Brain pericyte (primary cell): ENCODE measurements at regions not wholly inside any gene's neighbourhood (a gene's known extent, or its start where the extent isn't known, plus 50 kb on each side); places are given as distances from the start of the nearest gene placed in this dataset.
"Not testable (repeated sequence)": the region's sequence is repeated elsewhere in the genome, so short reads cannot be mapped to it uniquely, and the experiment has no call there.

Experiments
- DNase-seq: peaks from one replicate; pipeline ENCODE4 v3.0.0-alpha.2; 2012; ENCODE audit warnings: low read depth, low spot score

- not testable (repeated sequence) for DNase-seq
Observed at GRCh38 chr6:78665819-78666218, 201.5 kb upstream of the IRAK1BP1 start.

DNA sequence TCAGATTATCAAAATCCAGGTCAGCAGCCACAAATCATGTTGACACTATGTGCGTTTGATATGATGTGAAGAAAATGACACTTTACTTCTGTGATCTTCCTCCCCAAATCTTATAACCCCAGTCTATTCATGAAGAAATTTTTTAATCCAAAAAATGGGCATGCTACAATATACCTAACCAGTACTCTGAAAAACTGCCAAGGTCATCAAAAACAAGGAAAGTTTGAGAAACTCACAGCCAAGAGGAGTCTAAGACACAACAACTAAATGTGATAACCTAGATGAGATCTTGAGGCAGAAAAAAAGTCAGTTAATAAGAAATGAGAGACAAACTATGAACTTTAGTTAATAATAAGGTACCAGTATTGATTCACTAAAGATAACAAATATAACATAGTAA is 200.6 kb upstream of the IRAK1BP1 start:
- DNase-seq: no peak

DNA sequence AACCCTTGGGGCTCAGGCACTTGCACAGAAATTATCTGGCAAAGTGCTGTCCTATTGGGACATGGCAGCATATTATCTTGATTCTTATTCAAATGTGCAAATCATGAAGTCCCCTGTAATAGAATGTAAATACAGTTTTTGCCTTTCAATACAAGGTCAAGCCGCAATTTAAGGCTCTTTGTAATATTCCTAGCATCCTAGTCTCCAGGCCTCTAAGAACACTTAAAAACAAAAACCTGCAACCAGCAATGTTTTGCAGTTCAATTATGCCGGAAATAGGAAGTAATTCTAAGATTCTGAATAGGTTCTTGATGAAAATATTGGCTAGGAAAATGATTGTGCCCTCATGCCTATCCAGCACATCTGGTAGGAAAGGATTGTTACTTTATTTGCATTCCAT is 197.2 kb upstream of the IRAK1BP1 start:
- no peak for DNase-seq

DNA sequence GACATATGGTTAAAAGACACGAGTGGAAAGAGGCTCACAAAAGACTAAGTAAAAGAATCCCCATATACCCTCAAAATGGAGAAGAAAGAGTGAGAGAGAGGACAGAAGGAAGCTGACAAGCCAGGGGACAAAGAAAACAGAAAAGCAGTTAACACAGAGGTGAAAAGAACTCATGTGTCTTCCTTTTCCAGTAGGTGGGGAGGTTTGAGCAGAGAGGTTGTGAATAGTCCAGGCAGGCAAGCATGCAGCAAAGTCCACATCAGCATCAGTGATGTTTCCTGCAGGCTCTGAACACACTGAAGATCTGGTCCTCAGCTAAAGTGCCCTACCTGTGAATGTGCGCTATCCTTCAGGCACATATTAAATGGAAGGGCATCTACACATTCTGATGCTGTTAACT is 196.5 kb upstream of the IRAK1BP1 start:
- no peak for DNase-seq

DNA sequence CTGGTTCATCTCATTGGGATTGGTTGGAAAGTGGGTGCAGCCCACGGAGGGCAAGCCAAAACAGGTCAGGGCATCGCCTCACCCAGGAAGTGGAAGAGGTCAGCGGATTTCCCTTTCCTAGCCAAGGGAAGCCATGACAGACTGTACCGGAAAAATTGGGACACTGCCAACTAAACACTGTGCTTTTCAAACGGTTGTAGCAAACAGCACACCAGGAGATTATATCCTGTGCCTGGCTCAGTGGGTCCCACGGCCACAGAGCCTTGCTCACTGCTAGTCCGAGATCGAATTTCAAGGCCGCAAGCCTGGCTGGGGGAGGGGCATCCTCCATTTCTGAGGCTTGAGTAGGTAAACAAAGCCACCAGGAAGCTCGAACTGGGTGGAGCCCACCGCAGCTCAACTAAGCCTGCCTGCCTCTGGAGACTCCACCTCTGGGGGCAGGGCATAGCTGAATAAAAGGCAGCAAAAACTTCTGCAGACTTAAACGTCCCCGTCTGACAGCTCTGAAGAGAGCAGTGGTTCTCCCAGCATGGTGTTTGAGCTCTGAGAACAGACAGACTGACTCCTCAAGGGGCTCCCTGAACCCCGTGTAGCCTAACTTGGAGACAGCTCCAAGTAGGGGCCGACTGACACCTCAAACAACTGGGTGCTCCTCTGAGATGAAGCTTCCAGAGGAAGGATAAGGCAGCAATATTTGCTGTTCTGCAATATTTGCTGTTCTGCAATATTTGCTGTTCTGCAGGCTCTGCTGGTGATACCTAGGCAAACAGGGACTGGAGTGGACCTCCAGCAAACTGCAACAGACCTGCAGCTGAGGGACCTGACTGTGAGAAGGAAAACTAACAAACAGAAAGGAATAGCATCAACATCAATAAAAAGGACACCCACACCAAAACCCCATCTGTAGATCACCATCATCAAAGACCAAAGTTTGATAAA is 191.0 kb upstream of the IRAK1BP1 start:
- DNase-seq: not testable (repeated sequence)

DNA sequence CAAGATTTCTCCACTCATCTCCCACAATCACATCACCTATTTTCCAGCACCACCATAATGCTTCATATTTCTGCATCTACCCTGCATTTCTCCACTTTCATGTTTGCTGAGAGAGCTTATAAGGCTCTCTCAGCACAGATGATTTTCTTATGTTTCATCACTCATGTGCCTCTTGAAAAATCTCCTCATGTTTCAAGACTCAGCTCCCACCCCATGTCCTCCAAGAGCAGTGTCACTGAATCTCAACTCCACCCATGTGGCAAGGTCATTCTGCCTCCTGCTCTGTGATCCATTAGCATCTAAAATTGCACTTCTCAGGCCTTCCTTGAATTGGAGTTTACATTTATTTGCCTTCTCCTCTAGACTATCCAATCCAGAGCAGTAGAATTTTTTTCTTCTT is 178.7 kb upstream of the IRAK1BP1 start:
- DNase-seq: no peak

- DNase-seq: no peak
Observed at GRCh38 chr6:78693835-78694234, 173.5 kb upstream of the IRAK1BP1 start.

DNA sequence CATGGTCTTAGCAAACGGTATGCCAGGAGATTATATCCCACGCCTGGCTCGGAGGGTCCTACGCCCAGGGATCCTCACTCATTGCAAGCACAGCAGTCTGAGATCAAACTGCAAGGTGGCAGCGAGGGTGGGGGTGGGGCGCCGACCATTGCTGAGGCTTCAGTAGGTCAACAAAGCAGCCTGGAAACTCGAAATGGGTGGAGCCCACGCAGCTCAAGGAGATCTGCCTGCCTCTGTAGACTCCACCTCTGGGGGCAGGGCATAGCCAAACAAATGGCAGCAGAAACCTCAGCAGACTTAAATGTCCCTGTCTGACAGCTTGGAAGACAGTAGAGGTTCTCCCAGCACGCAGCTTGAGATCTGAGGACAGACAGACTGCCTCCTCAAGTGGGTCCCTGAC is 172.7 kb upstream of the IRAK1BP1 start:
- DNase-seq: not testable (repeated sequence)

- DNase-seq: no peak
Observed at GRCh38 chr6:78700991-78701390, 166.4 kb upstream of the IRAK1BP1 start.

- DNase-seq: no peak
Observed at GRCh38 chr6:78701407-78701806, 165.9 kb upstream of the IRAK1BP1 start.

- no peak for DNase-seq
Observed at GRCh38 chr6:78709021-78709420, 158.3 kb upstream of the IRAK1BP1 start.

DNA sequence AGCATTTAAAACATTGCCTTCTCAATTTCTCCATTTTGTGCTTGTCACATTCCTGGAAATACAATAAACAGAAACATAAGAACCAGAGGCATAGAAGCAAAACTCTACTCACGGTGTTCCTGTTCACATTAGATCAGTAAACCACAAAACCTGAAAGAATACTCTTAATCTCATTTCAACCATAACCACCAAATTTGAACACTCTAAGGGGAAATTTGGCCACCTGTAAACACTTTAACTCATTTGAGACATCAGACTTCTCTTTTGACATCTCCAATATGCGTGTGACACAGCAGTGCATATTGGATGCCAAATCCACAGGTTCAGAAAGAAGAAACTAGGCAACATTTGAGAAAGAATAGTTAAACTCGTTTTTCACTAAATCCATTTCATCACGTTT is 153.8 kb upstream of the IRAK1BP1 start:
- DNase-seq: no peak

- no peak for DNase-seq
Observed at GRCh38 chr6:78744144-78744543, 123.2 kb upstream of the IRAK1BP1 start.

DNA sequence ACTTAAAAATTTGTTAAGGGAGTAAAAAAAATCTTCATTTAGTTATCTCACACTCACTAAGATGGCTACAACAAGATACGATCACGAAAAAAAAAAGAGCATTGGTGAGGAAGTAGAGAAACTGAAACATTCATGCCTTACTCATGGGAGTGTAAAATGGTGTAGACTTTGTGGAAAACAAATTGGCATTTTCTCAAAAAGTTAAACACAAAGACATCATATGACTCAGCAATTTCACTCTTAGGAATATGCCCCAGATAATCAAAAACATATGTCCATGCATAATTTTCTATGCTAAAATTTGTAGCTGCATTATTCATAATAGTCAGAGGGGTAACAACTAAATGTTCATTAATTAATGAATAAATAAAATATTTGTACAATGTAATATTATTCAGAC is 120.9 kb upstream of the IRAK1BP1 start:
- no peak for DNase-seq

- DNase-seq: no peak
Observed at GRCh38 chr6:78749326-78749725, 118.0 kb upstream of the IRAK1BP1 start.

DNA sequence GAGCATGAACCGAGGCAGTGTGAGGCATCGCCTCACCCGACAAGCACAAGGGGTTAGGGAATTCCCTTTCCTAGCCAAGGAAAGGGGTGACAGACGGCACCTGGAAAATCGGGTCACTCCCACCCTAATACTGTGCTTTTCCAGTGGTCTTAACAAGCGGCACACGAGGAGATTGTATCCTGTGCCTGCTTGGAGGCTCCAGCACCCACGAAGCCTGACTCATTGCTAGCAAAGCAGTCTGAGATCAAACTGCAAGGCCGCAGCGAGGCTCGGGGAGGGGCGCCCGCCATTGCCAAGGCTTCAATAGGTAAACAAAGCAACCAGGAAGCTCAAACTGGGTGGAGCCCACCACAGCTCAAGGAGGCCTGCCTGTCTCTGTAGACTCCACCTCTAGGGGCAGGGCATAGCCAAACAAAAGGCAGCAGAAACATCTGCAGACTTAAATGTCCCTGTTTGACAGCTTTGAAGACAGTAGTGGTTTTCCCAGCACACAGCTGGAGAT is 109.0 kb upstream of the IRAK1BP1 start:
- not testable (repeated sequence) for DNase-seq

GRCh38 chr6:78768271-78768670 is 99.1 kb upstream of the IRAK1BP1 start:
- no peak for DNase-seq

- DNase-seq: no peak
Observed at GRCh38 chr6:78770765-78771164, 96.6 kb upstream of the IRAK1BP1 start.

GRCh38 chr6:78771586-78771985 is 95.8 kb upstream of the IRAK1BP1 start:
- no peak for DNase-seq

DNA sequence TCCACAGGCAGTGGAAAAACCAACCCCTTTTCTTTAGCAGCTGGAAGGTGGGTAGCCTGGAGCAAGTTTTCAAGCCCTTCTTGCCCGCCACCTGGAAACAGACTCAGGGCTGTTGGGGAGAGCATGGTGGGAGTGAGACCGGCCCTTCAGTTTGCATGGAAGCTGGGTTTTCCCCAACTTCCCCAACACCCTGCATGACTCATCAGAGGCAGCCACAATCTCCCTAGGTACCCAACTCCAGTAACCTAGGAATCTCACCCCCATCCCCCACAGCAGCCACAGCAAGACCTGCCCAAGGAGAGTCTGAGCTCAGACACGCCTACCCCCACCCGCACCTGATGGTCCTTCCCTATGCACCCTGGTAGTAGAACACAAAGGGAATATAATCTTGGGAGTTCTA is 86.3 kb upstream of the IRAK1BP1 start:
- DNase-seq: no peak

DNA sequence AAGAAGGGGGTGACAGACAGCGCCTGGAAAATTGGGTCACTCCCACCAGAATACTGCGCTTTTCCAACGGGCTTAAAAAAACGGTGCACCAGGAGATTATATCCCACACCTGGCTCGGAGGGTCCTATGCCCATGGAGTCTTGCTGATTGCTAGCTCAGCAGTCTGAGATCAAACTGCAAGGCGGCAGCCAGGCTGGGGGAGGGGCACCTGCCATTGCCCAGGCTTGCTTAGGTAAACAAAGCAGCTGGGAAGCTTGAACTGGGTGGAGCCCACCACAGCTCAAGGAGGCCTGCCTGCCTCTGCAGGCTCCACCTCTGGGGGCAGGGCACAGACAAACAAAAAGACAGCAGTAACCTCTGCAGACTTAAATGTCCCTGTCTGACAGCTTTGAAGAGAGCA is 84.0 kb upstream of the IRAK1BP1 start:
- DNase-seq: not testable (repeated sequence)

DNA sequence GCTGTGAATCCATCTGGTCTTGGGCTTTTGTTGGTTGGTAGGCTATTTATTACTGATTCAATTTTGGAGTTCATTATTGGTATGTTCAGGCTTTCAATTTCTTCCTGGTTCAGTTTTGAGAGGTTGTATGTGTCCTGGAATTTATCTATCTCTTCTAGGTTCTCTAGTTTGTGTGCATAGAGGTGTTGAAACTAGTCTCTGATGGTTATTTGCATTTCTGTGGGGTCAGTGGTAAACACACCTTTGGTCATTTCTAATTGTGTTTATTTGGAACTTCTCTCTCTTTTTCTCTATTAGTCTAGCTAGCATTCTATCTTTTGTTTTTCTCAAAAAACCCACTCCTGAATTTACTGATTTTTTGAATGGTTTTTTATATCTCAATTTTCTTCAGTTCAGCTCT is 70.1 kb upstream of the IRAK1BP1 start:
- DNase-seq: no peak

DNA sequence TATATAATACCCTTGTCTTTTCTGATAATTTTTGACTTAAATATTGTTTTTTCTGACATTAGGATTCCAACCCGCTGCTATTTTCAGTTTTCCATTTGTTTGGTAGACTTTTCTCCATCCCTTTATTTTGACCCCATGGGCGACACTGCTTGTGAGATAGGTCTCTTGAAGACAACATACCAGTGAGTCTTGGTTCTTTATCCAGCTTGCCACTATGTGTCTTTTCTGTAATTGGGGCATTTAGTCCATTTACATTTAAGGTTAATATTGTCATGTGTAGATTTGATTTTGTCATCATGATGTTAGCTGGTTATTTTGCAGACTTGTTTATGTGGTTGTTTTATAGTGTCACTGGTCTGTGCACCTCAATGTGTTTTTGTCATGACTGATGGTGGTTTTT is 67.7 kb upstream of the IRAK1BP1 start:
- DNase-seq: no peak
